CD4-positive, alpha-beta T cell treated with Interleukin-12 subunit alpha and Interleukin-12 subunit beta, for 1 hour (primary cell): ENCODE measurements at regions not wholly inside any gene's neighbourhood (a gene's known extent, or its start where the extent isn't known, plus 50 kb on each side); places are given as distances from the start of the nearest gene placed in this dataset.

Experiments used
- DNase-seq: peaks from one replicate; pipeline ENCODE4 v3.0.0-alpha.2; 2020

GRCh38 chr10:129274748-129275474 lies 192.1 kb upstream of the MGMT start:
- DNase-seq, result no peak

DNA sequence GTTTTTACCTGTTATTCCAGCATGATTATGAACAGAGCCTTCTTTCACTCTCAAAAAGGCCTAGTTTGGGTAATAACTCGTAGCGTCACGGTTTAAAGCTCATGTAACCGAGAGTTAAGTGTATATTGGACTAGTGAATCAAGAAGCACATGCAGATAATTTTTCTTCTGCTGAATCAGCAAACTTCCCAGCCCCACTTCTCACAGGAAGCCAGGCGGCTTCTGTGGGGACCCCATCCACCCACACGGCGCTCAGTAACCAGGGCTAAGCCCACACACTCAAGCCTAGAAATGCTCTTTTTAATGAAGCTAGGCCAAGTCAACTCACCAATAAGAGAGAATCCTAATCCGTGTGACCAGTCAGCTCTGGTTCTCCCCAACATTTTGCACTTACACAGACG lies 191.2 kb upstream of the MGMT start:
- DNase-seq, result no peak

GRCh38 chr10:129277084-129277483 lies 190.0 kb upstream of the MGMT start:
- DNase-seq, result no peak

GRCh38 chr10:129277841-129278240 lies 189.2 kb upstream of the MGMT start:
- no peak for DNase-seq

GRCh38 chr10:129278686-129279085 lies 188.4 kb upstream of the MGMT start:
- no peak for DNase-seq

- DNase-seq, result no peak
Observed at GRCh38 chr10:129279446-129280154, 187.4 kb upstream of the MGMT start.

GRCh38 chr10:129280155-129280502 lies 186.9 kb upstream of the MGMT start:
- no peak for DNase-seq

DNA sequence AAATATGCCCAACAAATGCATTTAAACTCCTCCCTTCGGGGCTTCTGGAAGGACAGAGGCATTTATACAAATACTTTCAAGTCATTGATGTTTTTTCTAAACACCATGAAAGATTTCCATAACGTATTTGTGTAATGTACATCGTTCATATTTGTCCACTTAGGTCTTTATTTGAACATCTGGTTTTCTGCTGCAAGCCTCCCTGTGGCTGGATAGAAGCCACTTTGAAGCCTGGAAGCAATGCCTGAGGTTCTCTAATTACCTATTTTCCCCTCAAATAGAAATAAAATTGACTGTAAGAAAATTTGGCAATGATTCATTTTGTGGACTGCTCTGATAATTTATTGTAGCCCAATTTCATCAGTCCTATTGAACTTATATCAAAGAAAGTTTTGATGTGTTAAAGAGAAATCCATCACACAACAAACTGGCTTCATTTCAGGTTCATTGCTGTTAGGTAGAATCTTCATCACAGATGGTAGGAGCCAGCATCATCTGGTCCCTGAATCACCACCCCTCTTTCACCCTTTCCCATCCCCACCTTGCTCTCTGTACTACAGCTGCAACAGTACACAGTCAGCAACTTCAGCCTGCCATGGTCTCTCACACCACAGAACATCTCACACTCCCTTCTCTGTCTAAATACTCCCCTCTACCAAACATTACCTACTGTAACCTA lies 186.0 kb upstream of the MGMT start:
- no peak for DNase-seq

DNA sequence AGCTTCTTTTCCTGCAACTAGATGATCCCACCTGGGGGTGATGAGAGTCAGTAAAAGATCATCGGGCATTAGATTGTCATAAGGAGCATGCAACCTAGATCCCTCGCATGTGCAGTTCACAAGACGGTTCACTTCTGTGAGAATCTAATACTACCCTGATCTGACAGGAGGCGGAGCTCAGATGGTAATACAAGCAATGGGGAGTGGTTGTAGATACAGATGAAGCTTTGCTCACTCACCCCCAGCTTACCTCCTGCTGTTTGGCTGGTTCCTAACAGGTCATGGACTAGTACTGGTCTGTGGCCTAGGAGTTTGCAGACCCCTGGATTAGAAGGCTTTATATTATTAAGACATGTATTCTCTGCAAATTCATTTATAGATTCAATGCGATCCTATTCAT lies 181.6 kb upstream of the MGMT start:
- DNase-seq, result no peak

DNA sequence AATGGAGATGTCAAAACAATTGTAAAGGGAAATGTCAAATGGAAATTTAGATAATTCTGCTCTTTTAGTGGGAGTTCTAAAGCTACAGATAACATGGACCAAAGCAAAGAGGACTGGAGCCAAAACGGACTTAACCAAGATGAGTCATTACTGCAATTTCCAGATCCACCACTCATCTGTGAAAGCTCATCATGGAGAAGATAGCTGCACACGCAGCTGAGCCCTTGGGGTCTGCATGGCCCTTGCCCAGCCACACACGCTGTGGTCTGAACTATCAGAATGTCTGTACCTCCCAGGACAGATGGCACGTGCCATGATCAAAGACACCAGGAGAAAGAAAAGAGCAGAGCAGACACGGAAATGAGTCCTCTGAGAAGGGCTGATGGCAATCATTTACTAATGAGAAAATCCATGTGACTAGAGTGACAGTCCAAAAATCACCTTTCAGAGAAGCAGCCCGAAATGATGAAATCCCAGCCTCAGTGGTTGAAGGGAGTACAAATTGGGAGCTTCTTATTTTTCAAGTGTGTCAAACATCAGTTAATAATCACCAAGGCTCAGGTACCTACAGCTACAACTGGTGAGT lies 177.9 kb upstream of the MGMT start:
- DNase-seq, result no peak

DNA sequence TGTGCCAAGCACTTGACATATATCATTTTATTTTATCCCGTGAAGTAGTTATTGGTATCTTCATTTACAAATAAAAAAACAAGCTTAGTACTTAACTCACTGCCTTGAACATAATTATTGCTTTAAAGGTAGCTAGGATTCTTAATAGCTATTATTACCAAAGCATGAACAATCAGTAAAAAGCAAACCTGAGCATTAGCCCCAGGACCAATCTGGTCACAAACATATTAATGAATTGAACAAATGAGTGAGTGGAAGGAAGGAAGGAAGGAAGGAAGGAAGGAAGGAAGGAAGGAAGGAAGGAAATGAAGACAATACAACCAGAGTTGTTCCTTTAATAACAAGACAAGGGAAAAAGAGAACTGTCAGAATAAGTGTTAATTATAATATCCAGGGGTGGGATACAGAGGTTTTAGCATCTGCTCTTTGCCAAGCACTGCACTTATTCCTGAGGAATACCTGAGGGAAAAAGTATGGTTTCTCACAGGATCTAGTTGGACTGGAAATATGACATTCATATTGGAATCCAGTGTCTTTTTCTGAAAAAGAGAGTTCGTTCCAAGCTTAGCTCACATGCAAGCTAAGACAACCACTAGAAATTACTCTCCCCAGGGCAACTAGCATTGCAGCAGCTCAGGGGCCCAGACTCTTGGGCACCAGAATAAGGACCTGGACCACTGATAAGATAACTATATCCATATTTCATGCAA lies 172.9 kb upstream of the MGMT start:
- no peak for DNase-seq

- DNase-seq, result no peak
Observed at GRCh38 chr10:129294944-129295343, 172.1 kb upstream of the MGMT start.

- no peak for DNase-seq
Observed at GRCh38 chr10:129305046-129305445, 162.0 kb upstream of the MGMT start.

- no peak for DNase-seq
Observed at GRCh38 chr10:129307141-129307540, 159.9 kb upstream of the MGMT start.

DNA sequence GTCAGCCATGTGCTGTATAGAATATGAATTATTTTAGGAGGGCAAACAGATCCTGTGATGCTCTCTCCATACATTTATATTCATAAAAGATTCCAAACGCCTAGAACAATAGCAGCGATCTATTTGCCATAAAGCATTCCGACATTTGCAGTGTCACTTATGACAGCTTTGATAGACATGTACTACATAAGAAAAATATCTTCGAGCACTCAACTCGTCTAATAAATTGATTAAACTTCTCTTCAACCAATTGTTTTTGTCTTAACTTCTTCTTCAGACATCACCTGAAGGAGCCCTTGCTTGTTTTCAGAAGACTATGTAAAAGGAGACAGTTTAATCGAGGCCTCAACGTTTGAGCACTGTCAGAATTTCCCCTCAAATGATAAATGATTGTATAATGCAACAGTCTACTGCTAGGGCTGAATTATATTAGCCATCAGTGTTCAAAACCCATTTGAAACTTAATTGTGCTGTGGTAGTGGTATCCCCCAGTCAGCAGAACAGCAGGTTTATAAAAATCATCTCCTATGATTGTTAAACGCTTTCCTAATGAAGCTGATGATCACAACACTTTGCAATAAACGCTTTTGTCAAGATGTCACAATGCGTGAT lies 158.0 kb upstream of the MGMT start:
- DNase-seq, result no peak

DNA sequence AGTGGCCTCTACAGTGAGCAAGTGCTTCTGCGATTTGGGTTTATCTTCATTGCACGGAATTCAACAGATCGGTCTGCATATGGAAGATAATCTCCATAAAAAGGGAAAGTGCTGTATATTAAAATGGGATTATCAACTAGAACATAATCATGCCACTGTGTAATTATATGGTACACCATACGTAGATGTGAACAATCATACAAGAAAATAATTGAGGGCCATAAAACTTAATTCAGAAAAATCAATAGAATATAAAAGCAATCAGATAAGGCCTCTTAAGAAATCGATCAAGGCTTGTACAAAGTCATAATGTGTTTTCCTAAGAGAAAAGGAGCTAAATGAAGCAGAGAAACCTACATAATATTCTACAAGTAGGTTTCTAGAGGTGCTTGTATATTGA lies 157.5 kb upstream of the MGMT start:
- no peak for DNase-seq

DNA sequence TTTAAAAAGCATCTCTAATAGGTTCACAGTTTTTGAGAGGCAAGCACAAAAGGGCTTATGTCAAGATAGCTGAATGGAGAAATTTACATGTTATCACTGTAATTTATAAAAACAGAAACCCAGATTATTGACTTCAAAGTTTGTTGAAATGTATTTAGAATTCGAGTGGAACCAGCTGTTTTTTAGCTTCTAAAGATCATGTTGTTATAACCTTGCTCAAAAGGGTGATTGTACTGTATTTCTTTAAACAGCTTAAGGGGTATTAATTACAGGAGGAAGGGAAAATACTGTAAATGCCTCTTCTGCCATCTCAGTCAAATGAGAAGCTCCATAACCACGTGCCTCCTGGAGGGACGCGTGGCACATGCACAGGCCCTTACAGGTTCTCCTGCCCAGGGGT lies 156.2 kb upstream of the MGMT start:
- DNase-seq, result no peak

DNA sequence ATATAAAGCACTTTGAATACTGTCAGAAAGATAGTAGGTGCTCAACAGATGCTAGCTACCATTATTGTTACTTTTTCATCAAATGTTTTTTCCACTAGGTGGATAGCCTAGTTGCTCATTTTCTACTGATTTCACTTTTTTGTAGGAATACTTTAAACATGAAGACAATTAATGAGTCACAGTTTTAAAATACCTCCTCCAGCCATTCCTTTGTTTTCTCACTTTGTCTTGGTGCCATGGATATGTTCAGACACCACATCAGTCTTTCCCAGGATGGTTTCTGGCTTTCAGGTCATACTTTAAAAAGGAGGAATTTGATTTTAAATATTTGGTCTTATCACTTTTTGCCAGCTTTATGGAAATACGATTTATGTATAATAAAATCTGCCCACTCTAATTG lies 147.1 kb upstream of the MGMT start:
- DNase-seq, result no peak

DNA sequence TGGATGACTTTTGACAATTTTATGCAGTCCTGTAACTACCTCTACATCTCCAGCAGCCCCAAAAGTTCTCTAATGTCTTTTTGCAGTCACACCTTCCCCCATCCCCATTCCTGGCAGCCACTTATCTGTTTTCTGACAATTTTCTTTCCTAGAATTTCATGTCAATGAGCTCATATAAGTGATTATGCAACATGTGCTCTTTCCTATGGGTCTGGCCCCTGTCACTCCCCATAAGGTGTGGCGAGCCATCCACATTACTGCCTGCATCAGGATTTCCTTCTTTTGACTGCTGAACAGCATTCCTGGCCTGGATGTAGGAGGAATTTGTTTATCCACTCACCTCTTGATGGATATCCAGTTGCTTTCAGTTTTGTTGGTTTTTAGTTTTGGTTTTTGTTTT lies 146.7 kb upstream of the MGMT start:
- no peak for DNase-seq

DNA sequence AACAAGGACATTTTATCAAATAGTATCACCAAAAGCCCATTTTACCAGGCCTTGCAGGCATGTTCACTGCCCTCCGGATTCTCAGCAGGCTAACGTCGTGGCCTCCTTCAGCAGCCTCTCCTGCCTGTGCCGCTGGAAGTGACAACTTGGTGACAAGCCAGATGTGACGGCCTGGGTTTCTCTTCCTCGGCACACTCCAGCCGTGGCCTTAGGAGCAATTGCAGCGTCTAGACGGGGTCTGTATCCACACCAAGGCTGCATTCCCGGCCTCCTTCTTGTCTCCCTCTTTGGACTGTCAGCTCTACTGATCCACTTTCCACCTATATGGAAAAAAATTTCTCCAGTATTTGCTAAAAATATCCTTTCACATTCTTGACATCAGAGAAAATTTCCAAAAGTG lies 145.3 kb upstream of the MGMT start:
- no peak for DNase-seq

DNA sequence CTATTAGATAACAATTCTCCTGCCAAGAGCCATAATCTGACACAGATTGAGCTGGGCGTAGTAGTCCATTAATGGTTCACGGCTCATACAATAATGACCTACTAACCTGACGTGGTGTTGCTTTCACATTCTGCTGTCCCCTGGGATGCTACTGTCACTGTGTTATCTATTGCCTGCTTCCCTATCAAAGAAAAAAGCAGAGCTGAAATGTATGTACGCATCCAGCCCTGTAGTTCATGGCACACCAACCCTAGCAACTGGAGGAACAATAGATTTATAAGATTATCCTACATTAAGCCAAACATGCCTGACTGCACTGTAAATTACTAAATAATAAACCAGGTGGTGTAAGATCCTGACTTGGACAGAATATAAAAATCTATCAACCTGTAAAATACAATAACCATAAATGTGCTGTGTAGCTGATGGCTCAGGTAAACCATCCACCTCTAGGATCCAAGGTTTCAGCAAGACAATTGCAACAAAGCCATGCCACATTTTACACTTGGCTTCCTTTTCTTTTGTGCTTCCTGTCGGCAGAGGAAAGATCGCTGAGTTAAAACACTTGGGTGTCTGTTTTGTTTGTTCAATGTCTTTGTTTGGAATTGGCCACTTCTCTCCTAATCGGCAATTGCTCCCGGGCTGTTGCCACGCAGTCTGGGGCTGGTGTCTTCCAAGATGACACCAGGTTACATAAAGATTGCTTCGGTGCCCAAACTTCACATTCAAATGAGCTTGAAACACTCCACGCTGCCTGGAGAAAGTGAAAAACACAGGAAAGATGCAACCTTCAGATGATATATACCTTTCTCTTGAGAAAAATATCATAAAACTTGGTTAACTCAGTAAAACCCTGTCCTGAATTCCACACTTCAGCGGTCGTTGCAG lies 143.9 kb upstream of the MGMT start:
- DNase-seq, result no peak

GRCh38 chr10:129323879-129324278 lies 143.2 kb upstream of the MGMT start:
- DNase-seq, result no peak
